HepG2 (cell line): ENCODE measurements at regions not wholly inside any gene's neighbourhood (a gene's known extent, or its start where the extent isn't known, plus 50 kb on each side); places are given as distances from the start of the nearest gene placed in this dataset.
A peak's percentile ranks its signal among the peaks of the same experiment; 100 is the strongest.
"Not testable (repeated sequence)": the region's sequence is repeated elsewhere in the genome, so short reads cannot be mapped to it uniquely, and the experiment has no call there.

ENCODE experiments used
- ATAC-seq: fragments of 200-7000 bp; cut with Tn5 transposase; 3 replicates; pipeline ENCODE4 v1.9.1; 2020; ENCODE audit warnings: mild to moderate bottlenecking, moderate library complexity
- BruUV-seq: library from RNA; stranded (reverse); fragments of 400-500 nt; replicated peaks from 2 replicates; lab custom pipeline; 2021; lab: Mats Ljungman, UMichigan
- CTCF ChIA-PET: fragments of 300-600 bp; formaldehyde crosslinking; extraction: SDS; loops from one replicate; lab custom pipeline; 2021; ENCODE audit warnings: low total read pairs, inconsistent platforms, low intra/inter-chr PET ratio; lab: Yijun Ruan, JAX
- POLR2A ChIA-PET: fragments of 350-600 bp; sonication (Branson Sonifier 250); formaldehyde crosslinking; loops from one replicate; lab custom pipeline; 2020; ENCODE audit warnings: antibody characterized with exemption, inconsistent platforms; lab: Yijun Ruan, JAX
- DNase-seq: peaks from one replicate; pipeline ENCODE4 v3.0.0-alpha.2; 2015; ENCODE audit warnings: low spot score
- FAIRE-seq: peaks from 3 replicates; lab custom pipeline; 2011; peaks lifted over from hg19 to GRCh38; lab: Jason Lieb, UNC
- H2AFZ ChIP-seq: one replicate; pipeline ENCODE4 v1.6.1; 2011; ENCODE audit warnings: low read length, inconsistent platforms
- H3K27ac ChIP-seq: fragments of 300-600 bp; 3 replicates; pipeline ENCODE4 v1.8.0; 2011; ENCODE audit warnings: mixed run types, mild to moderate bottlenecking, mixed read lengths, low read length, inconsistent platforms; ENCODE audit not compliant: insufficient read depth; ENCODE audit errors: extremely low read length
- H3K27me3 ChIP-seq, 2 experiments: fragments of 200-600 bp in 1 of 2; 2 replicates in 1 of 2; 3 replicates in 1 of 2; pipeline versions ENCODE4 v1.6.0 to v1.8.0; 2011; ENCODE audit warnings: low read length in 2 of 2, mild to moderate bottlenecking in 2 of 2, moderate library complexity in 2 of 2, inconsistent platforms in 1 of 2; ENCODE audit not compliant: insufficient read depth in 2 of 2, control insufficient read depth in 1 of 2
- H3K36me3 ChIP-seq, 2 experiments: fragments of 200-600 bp in 1 of 2; replicated peaks in 1 of 2; 2 replicates in 1 of 2; 3 replicates in 1 of 2; pipeline versions ENCODE4 v1.5.1 to v1.8.0; 2011; ENCODE audit warnings: low read length in 2 of 2, inconsistent platforms in 1 of 2; ENCODE audit not compliant: insufficient read depth in 2 of 2, control insufficient read depth in 1 of 2
- H3K4me1 ChIP-seq: 2 replicates; pipeline ENCODE4 v1.5.1; 2012; ENCODE audit warnings: low read length, inconsistent platforms; ENCODE audit not compliant: insufficient read depth
- H3K4me2 ChIP-seq: 2 replicates; pipeline ENCODE4 v1.6.0; 2011; ENCODE audit warnings: low read depth, low read length, inconsistent platforms
- H3K4me3 ChIP-seq, 3 experiments: fragments of 200-600 bp in 1 of 3; sonication (generic), shearing (Covaris generic) in 1 of 3; replicated peaks in 1 of 3; 2 replicates each; pipeline ENCODE4 v1.5.1; 2011 to 2016; ENCODE audit warnings: low read length in 3 of 3, inconsistent platforms in 2 of 3, low read depth in 2 of 3, mild to moderate bottlenecking in 2 of 3, control low read depth in 1 of 3, mixed read lengths in 1 of 3; ENCODE audit not compliant: insufficient read depth in 1 of 3
- H3K79me2 ChIP-seq: one replicate; pipeline ENCODE4 v1.6.1; 2011; ENCODE audit warnings: low read length, inconsistent platforms; ENCODE audit not compliant: insufficient read depth
- H3K9ac ChIP-seq: 2 replicates; pipeline ENCODE4 v1.6.0; 2011; ENCODE audit warnings: mild to moderate bottlenecking, low read depth, low read length, inconsistent platforms; ENCODE audit not compliant: insufficient read depth
- H3K9me3 ChIP-seq: 2 replicates; pipeline ENCODE4 v1.5.1; 2012; ENCODE audit warnings: mild to moderate bottlenecking, low read length
- H4K20me1 ChIP-seq: 2 replicates; pipeline ENCODE4 v1.6.0; 2011; ENCODE audit warnings: inconsistent platforms, mild to moderate bottlenecking, low read length, moderate library complexity; ENCODE audit not compliant: insufficient read depth
- HNRNPK ChIP-seq: fragments of 200-400 bp; formaldehyde crosslinking; IDR thresholded peaks from 2 replicates; pipeline ENCODE4 v1.6.1; 2018; ENCODE audit warnings: low read length, low read depth, moderate library complexity, mild to moderate bottlenecking; ENCODE audit not compliant: poor library complexity, severe bottlenecking
- KLF12 ChIP-seq: sonication (generic); formaldehyde crosslinking; IDR thresholded peaks from 2 replicates; pipeline ENCODE4 v1.4.0; 2020; ENCODE audit warnings: missing genetic modification reagents, borderline replicate concordance
- PCBP2 ChIP-seq: fragments of 200-400 bp; formaldehyde crosslinking; optimal IDR thresholded peaks from 2 replicates; pipeline ENCODE3; 2018; ENCODE audit warnings: low read length, low read depth; ENCODE audit not compliant: poor library complexity, severe bottlenecking
- ZNF776 ChIP-seq: sonication (generic); formaldehyde crosslinking; IDR thresholded peaks from 2 replicates; pipeline ENCODE4 v1.4.0; 2020; ENCODE audit warnings: mild to moderate bottlenecking, missing genetic modification reagents
- WGBS: methylation state at CpG from one replicate; pipeline ENCODE4 v1.1.6; 2017; ENCODE audit warnings: low lambda C conversion rate; 5-methylcytosine and 5-hydroxymethylcytosine counted together
- in situ Hi-C: cut with HindIII; loops from 2 replicates; pipeline ENCODE4 v1.10.0; 2017; ENCODE audit warnings: low pct_unique_long_range_greater_than_20kb; ENCODE audit not compliant: extremely low pct_ligation_motif_present
- intact Hi-C: fragments of 100-400 bp; cut with micrococcal nuclease; formaldehyde crosslinking; loops from one replicate; pipeline ENCODE4 v1.10.0; 2022; ENCODE audit not compliant: unreplicated experiment

DNA sequence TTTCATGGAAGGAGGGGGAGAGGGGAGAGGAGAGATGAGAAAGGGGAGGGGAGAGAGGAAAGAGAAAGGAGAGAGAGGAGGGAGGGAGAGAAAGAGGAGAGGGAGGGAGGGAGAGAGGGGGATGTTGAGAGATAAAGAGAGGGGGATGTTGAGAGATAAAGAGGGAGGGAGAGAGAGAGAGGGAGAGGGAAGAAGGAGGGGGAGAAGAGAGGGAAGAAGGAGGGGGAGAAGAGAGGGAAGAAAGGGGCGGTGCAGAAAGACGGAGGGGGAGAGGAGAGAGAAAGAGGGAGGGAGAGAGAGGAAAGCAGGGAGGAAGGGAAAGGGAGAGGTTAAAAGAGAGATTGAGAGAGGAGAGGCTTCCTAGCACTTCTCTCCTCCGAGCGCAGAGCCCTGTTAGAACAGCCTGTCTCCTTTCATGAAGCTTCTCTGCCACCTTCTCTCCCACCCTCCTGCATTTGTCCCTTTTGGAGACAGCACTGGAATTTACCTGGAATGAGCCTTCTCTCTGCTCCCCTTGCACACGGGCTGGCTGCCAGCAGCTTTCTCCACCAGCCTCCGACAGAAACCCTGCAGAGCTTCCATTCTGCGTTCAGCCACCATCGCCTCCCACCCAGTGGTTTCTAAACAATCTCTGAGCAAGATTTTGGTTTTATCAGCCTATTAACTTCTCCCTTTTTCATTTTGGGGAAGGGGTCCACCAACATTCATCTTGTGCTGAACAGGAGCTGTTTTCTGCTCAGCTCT, 74.0 kb upstream of the CARD11 start:
- Histone ChIP-seq H3K9me3 (0 out of 2 replicates have a peak, but pooled peaks cover 5% of the 10 kb centered on the region), H3K4me1 (no peaks in the 10 kb centered on the region), H3K27ac (no peak overlapping the region), H3K79me2 (no peaks in the 10 kb centered on the region), H3K36me3 (no peaks in the 10 kb centered on the region), H2AFZ (no peak overlapping the region), H3K4me2 (no peak overlapping the region), H3K4me3 (no peak overlapping the region), H3K27me3 (no peaks in the 10 kb centered on the region), H4K20me1 (no peaks in the 10 kb centered on the region), H3K9ac (no peak overlapping the region)
- intact Hi-C loops = no loop called here
- DNase-seq (no peak), FAIRE-seq (no peak), ATAC-seq (no peak)
- 17% methylated on average over 8 of the region's 8 CpGs for WGBS
- TF ChIP-seq KLF12 (CRISPR knock-in tag) (no peak), ZNF776 (CRISPR knock-in tag) (no peak), HNRNPK (peak; percentile 43), PCBP2 (peak; percentile 79)
- ChIA-PET POLR2A (no interaction called here), CTCF (no interaction called here)
- BruUV-seq = no TSS peak
- in situ Hi-C loops = no loop called here

DNA sequence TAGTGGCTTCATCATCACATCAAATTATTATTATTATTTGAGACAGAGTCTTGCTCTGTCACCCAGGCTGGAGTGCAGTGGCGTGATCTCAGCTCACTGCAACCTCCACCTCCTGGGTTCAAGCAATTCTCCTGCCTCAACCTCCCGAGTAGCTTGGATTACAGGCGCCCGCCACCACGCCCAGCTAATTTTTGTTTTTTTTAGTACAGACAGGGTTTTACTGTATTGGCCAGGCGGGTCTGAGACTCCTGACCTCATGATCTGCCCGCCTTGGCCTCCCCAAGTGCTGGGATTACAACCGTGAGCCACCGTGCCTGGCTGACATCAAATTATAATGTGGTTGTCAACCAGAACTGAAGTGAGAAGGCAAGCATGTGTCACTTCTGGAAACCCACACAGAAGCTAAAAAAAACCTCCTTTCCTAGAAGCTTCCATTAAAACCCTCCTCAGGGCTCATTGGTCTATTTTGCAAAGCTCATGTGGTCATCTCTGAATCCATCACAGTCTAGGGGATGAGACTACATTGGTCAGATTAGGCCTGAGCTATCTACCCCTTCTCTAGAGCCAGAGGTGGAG, 75.8 kb upstream of the CARD11 start:
- FAIRE-seq, CTCF ChIA-PET: not testable (repeated sequence)
- WGBS = 33% methylated on average over 9 of the region's 9 CpGs

More for the DNA sequence above, 75.8 kb upstream of the CARD11 start:
- ATAC-seq, H3K27me3 ChIP-seq, POLR2A ChIA-PET, H3K4me1 ChIP-seq, H3K4me2 ChIP-seq, H3K27ac ChIP-seq, H3K9ac ChIP-seq, intact Hi-C loops, H4K20me1 ChIP-seq, in situ Hi-C loops, H2AFZ ChIP-seq, H3K79me2 ChIP-seq, H3K36me3 ChIP-seq, BruUV-seq, DNase-seq, H3K4me3 ChIP-seq, H3K9me3 ChIP-seq: not testable (repeated sequence)
